ENCODE measurements at regions not wholly inside any gene's neighbourhood (a gene's known extent, or its start where the extent isn't known, plus 50 kb on each side); places are given as distances from the start of the nearest gene placed in this dataset.

DNA sequence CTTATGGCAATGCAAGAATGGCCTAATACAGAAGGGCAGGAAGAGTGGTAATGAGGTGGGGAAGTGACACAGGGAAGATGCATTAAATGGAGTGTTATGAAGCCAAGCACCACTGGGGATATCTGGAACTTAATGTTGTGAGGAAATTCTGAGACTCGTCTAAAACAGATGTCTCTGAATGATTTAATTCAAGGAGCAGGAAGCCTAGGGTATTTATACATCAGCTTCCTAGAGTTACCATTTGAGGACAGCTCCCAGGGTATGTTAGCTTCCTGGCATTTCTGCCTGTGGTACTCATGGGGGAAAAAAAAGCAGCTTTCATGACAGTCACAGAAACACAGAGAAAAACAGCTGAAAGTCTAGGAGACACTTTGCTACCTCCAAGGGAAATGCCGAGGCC is 989.5 kb downstream of the CBLN2 start:
- no peak overlapping the region for H3K9ac ChIP-seq
- no peaks in the 10 kb centered on the region for H3K36me3 ChIP-seq
- H3K27me3 ChIP-seq: no peaks in the 10 kb centered on the region
- H3K27ac ChIP-seq: no peak overlapping the region
- H4K20me1 ChIP-seq: no peaks in the 10 kb centered on the region
- no peak for TF ChIP-seq Cebpa-rat (IDR thresholded peaks at IDR 0.05)
- no peaks in the 10 kb centered on the region for H3K4me1 ChIP-seq
- H3K4me3 ChIP-seq: no peak overlapping the region
- H3K9me3 ChIP-seq: peaks cover 7% of the 10 kb centered on the region; the same call in 1 of the 2 replicates
- H3K4me2 ChIP-seq: no peak overlapping the region

- Histone ChIP-seq H3K9ac (no peak overlapping the region), H3K4me2 (no peak overlapping the region)
- no peak for TF ChIP-seq Cebpa-rat (IDR thresholded peaks at IDR 0.05)
These were observed 1002.5 kb downstream of the CBLN2 start for GRCh38 chr18:71541643-71542042.

GRCh38 chr18:71529703-71530303 is 1014.3 kb downstream of the CBLN2 start:
- H3K27me3 ChIP-seq: no peaks in the 10 kb centered on the region
- no peak overlapping the region for H3K4me3 ChIP-seq
- H3K9ac ChIP-seq: no peak overlapping the region
- H3K36me3 ChIP-seq: no peaks in the 10 kb centered on the region
- H4K20me1 ChIP-seq: no peaks in the 10 kb centered on the region
- H3K27ac ChIP-seq: no peak overlapping the region
- no peaks in the 10 kb centered on the region for H3K4me1 ChIP-seq
- no peak for TF ChIP-seq Cebpa-rat (IDR thresholded peaks at IDR 0.05)
- no peak overlapping the region for H3K4me2 ChIP-seq
- H3K9me3 ChIP-seq: no peaks in the 10 kb centered on the region

More at GRCh38 chr18:71541643-71542042, 1002.5 kb downstream of the CBLN2 start:
- Histone ChIP-seq H3K27ac (no peak overlapping the region), H3K4me1 (no peaks in the 10 kb centered on the region), H3K27me3 (no peaks in the 10 kb centered on the region), H3K36me3 (no peaks in the 10 kb centered on the region), H4K20me1 (no peaks in the 10 kb centered on the region), H3K4me3 (no peak overlapping the region), H3K9me3 (no peaks in the 10 kb centered on the region)

DNA sequence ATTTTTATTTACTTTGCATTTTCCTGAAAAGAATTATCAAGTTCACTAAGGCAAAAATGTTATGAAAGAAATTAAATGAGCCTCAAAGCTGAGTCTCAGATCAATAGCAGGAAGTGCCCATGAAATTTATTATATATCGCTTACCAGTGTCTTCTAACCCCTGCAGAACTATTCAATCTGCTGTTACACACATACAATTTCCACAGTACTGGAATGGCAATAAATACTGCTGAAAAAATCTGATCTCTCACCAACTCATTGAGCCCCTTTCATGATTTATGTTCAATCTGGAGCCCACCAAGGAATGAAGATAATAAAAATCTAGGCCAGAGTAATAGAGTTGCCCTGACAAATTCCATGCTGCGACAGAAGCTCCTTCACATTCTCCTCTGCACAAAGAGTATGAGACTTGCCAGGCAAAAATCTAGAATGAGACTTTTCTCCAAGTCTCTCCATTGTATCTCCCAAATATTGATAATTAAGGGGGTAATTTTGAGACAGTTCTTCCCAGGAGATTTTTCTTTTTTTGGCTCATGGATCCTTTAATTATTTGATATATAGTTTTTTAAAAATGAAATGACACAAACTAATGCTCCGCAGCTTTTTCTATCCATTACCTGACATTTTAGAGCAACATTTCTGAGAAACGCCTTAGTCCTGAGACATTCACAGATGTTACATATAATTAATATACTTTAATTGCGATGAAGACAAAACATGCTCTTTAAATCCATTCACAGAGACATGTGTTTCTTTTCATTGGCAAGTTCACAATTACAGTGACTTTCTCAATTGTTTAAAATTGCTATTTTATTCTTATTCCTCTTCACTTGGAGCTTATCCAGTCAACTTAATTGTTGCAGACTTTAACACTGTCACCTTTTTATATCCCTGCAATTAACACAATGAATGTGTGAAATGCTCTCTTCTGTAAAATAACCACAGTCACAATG is 1020.4 kb downstream of the CBLN2 start:
- no peaks in the 10 kb centered on the region for H3K36me3 ChIP-seq
- no peak overlapping the region for H3K9ac ChIP-seq
- H3K27me3 ChIP-seq: no peaks in the 10 kb centered on the region
- H3K9me3 ChIP-seq: no peaks in the 10 kb centered on the region
- H3K4me1 ChIP-seq: no peaks in the 10 kb centered on the region
- no peak overlapping the region for H3K4me2 ChIP-seq
- no peak overlapping the region for H3K4me3 ChIP-seq
- H4K20me1 ChIP-seq: no peaks in the 10 kb centered on the region
- H3K27ac ChIP-seq: no peak overlapping the region
- TF ChIP-seq Cebpa-rat (IDR thresholded peaks at IDR 0.05): no peak

GRCh38 chr18:71505526-71505925 is 1038.6 kb downstream of the CBLN2 start:
- Histone ChIP-seq H4K20me1 (no peaks in the 10 kb centered on the region), H3K27ac (no peak overlapping the region), H3K9me3 (peaks cover 7% of the 10 kb centered on the region), H3K4me2 (no peak overlapping the region), H3K4me1 (no peaks in the 10 kb centered on the region), H3K27me3 (no peaks in the 10 kb centered on the region), H3K9ac (no peak overlapping the region), H3K36me3 (no peaks in the 10 kb centered on the region), H3K4me3 (no peak overlapping the region)
- no peak for TF ChIP-seq Cebpa-rat (IDR thresholded peaks at IDR 0.05)

- no peak for TF ChIP-seq Cebpa-rat (IDR thresholded peaks at IDR 0.05)
- Histone ChIP-seq H3K9ac (no peak overlapping the region), H3K9me3 (peaks cover 11% of the 10 kb centered on the region), H3K4me2 (no peak overlapping the region), H4K20me1 (no peaks in the 10 kb centered on the region), H3K4me1 (no peaks in the 10 kb centered on the region), H3K4me3 (no peak overlapping the region), H3K36me3 (no peaks in the 10 kb centered on the region), H3K27me3 (no peaks in the 10 kb centered on the region), H3K27ac (no peak overlapping the region)
These were observed 1040.9 kb downstream of the CBLN2 start for GRCh38 chr18:71503222-71503621.

GRCh38 chr18:71485611-71486010 is 1058.5 kb downstream of the CBLN2 start:
- Histone ChIP-seq H3K36me3 (no peaks in the 10 kb centered on the region), H3K4me2 (no peak overlapping the region), H3K27me3 (no peaks in the 10 kb centered on the region), H4K20me1 (no peaks in the 10 kb centered on the region), H3K27ac (no peak overlapping the region), H3K9me3 (no peaks in the 10 kb centered on the region), H3K4me3 (no peak overlapping the region), H3K4me1 (no peaks in the 10 kb centered on the region), H3K9ac (no peak overlapping the region)
- TF ChIP-seq Cebpa-rat (IDR thresholded peaks at IDR 0.05): no peak

GRCh38 chr18:71471963-71472725 is 1072.0 kb downstream of the CBLN2 start:
- Histone ChIP-seq H3K4me2 (no peak overlapping the region), H3K4me3 (no peak overlapping the region), H4K20me1 (no peaks in the 10 kb centered on the region)

DNA sequence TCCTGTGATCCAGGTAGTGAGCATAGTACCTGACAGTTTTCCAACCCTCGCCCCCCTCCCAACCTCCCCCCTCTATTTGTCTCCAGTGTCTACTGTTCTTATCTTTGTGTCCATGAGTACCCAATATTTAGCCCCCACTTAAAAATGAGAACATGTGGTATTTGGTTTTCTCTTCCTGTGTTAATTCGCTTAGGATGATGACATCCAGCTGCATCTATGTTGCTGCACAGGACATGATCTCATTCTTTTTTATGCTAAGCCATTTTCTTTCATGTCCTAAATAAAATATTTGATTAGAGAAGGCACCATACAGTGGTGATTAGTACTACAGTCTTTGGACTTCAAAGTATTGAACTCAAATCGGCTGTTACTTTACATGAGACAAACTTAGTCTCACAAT is 1087.9 kb downstream of the CBLN2 start:
- Histone ChIP-seq H3K4me3 (no peak overlapping the region), H3K4me2 (no peak overlapping the region), H3K9ac (no peak overlapping the region), H3K9me3 (no peaks in the 10 kb centered on the region), H4K20me1 (no peaks in the 10 kb centered on the region), H3K4me1 (no peaks in the 10 kb centered on the region), H3K27ac (no peak overlapping the region), H3K36me3 (no peaks in the 10 kb centered on the region), H3K27me3 (no peaks in the 10 kb centered on the region)
- no peak for TF ChIP-seq Cebpa-rat (IDR thresholded peaks at IDR 0.05)

More at GRCh38 chr18:71471963-71472725, 1072.0 kb downstream of the CBLN2 start:
- Histone ChIP-seq H3K9me3 (no peaks in the 10 kb centered on the region), H3K4me1 (no peaks in the 10 kb centered on the region), H3K27ac (no peak overlapping the region), H3K9ac (no peak overlapping the region), H3K36me3 (no peaks in the 10 kb centered on the region), H3K27me3 (no peaks in the 10 kb centered on the region)
- TF ChIP-seq Cebpa-rat (IDR thresholded peaks at IDR 0.05): no peak

Data from BLaER1 (cell line).